Mesendoderm (in vitro differentiated cells): ENCODE measurements at regions not wholly inside any gene's neighbourhood (a gene's known extent, or its start where the extent isn't known, plus 50 kb on each side); places are given as distances from the start of the nearest gene placed in this dataset.
"Not testable (repeated sequence)": the region's sequence is repeated elsewhere in the genome, so short reads cannot be mapped to it uniquely, and the experiment has no call there.

Experiments
- DNase-seq: peaks from one replicate; pipeline ENCODE4 v3.0.0; 2013
- H2AK5ac ChIP-seq: 2 replicates; pipeline ENCODE4 v1.6.1; 2013; ENCODE audit warnings: low read length, inconsistent platforms
- H2BK120ac ChIP-seq: 2 replicates; pipeline ENCODE4 v1.6.1; 2013; ENCODE audit warnings: low read depth, mild to moderate bottlenecking, low read length, moderate library complexity, mixed read lengths
- H2BK15ac ChIP-seq: replicated peaks from 2 replicates; pipeline ENCODE4 v1.6.1; 2013; ENCODE audit warnings: low read depth, mild to moderate bottlenecking, moderate library complexity
- H2BK5ac ChIP-seq: 2 replicates; pipeline ENCODE4 v1.6.1; 2013; ENCODE audit warnings: low read length, inconsistent platforms
- H3K18ac ChIP-seq: 2 replicates; pipeline ENCODE4 v1.6.1; 2013; ENCODE audit warnings: mild to moderate bottlenecking, low read length, mixed read lengths
- H3K23ac ChIP-seq: one replicate; pipeline ENCODE4 v1.6.1; 2013; ENCODE audit warnings: low read length
- H3K27ac ChIP-seq: 2 replicates; pipeline ENCODE4 v1.5.1; 2013; ENCODE audit warnings: low read depth, mild to moderate bottlenecking, inconsistent platforms, low read length, moderate library complexity
- H3K27me3 ChIP-seq: 2 replicates; pipeline ENCODE4 v1.6.1; 2013; ENCODE audit warnings: low read length, control low read depth, mild to moderate bottlenecking, inconsistent platforms; ENCODE audit not compliant: insufficient read depth, poor library complexity
- H3K36me3 ChIP-seq: 2 replicates; pipeline ENCODE4 v1.6.1; 2013; ENCODE audit warnings: low read length, inconsistent platforms; ENCODE audit not compliant: control insufficient read depth, insufficient read depth
- H3K4ac ChIP-seq: one replicate; pipeline ENCODE4 v1.6.1; 2013; ENCODE audit warnings: low read depth, mild to moderate bottlenecking, low read length, moderate library complexity
- H3K4me1 ChIP-seq: 2 replicates; pipeline ENCODE4 v1.6.1; 2013; ENCODE audit warnings: low read depth, low read length, inconsistent platforms; ENCODE audit not compliant: control insufficient read depth
- H3K4me2 ChIP-seq: 2 replicates; pipeline ENCODE4 v1.6.1; 2013; ENCODE audit warnings: low read length
- H3K4me3 ChIP-seq: 2 replicates; pipeline ENCODE4 v1.5.1; 2013; ENCODE audit warnings: mild to moderate bottlenecking, low read length
- H3K56ac ChIP-seq: one replicate; pipeline ENCODE4 v1.6.1; 2013; ENCODE audit warnings: low read length
- H3K79me1 ChIP-seq: 2 replicates; pipeline ENCODE4 v1.6.1; 2013; ENCODE audit warnings: low read length, inconsistent platforms
- H3K79me2 ChIP-seq: 2 replicates; pipeline ENCODE4 v1.6.1; 2013; ENCODE audit warnings: mild to moderate bottlenecking, low read length; ENCODE audit not compliant: control insufficient read depth, insufficient read depth
- H3K9ac ChIP-seq: 2 replicates; pipeline ENCODE4 v1.6.1; 2013; ENCODE audit warnings: low read length, inconsistent platforms
- H4K5ac ChIP-seq: one replicate; pipeline ENCODE4 v1.6.1; 2013; ENCODE audit warnings: low read length
- H4K8ac ChIP-seq: one replicate; pipeline ENCODE4 v1.6.1; 2013; ENCODE audit warnings: low read depth, mild to moderate bottlenecking, control low read depth, low read length, moderate library complexity
- WGBS: extraction: QIAGEN DNeasy Blood & Tissue Kit; methylation state at CpG from one replicate; pipeline ENCODE4 v1.1.7; 2013; ENCODE audit warnings: low lambda C conversion rate, missing lambda C conversion rate; ENCODE audit not compliant: insufficient coverage; ENCODE audit errors: extremely low coverage; 5-methylcytosine and 5-hydroxymethylcytosine counted together

DNA sequence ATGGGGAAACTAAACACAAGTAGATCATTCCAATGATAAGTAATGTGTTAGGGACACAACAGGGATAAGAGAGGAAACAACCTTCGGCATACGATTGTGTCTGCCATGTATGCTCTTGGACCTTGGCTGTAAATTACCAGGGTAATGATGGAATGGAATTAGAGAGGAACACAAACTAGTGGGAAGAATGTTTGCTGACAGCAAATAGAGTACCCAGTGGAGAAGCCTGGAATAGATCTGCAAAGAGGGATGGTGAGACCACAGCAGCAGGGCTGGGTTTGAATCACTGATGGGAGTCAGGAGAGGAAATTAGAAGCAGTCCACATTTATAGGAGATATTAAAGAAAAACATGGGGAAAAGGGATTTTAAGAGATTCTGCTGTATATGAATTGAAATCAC is 172.8 kb downstream of the LRIG3 start:
- no peak overlapping the region for H2AK5ac ChIP-seq
- H3K9ac ChIP-seq = no peak overlapping the region
- H3K36me3 ChIP-seq = no peaks in the 10 kb centered on the region
- no peak overlapping the region for H3K4ac ChIP-seq
- no peak overlapping the region for H2BK5ac ChIP-seq
- H3K4me2 ChIP-seq = no peak overlapping the region
- no CpG with 5 or more reads among the region's 2 CpGs for whole genome bisulfite sequencing
- H3K27me3 ChIP-seq = no peaks in the 10 kb centered on the region
- no peak overlapping the region for H2BK15ac ChIP-seq
- no peak overlapping the region for H3K23ac ChIP-seq
- H3K4me1 ChIP-seq = no peaks in the 10 kb centered on the region
- no peak overlapping the region for H4K8ac ChIP-seq
- H2BK120ac ChIP-seq = no peak overlapping the region
- H3K4me3 ChIP-seq = no peak overlapping the region
- no peak overlapping the region for H3K27ac ChIP-seq
- H3K79me2 ChIP-seq = no peaks in the 10 kb centered on the region
- no peak overlapping the region for H3K18ac ChIP-seq
- DNase-seq = no peak
- no peaks in the 10 kb centered on the region for H3K79me1 ChIP-seq
- H3K56ac ChIP-seq = no peak overlapping the region
- H4K5ac ChIP-seq = no peak overlapping the region

DNA sequence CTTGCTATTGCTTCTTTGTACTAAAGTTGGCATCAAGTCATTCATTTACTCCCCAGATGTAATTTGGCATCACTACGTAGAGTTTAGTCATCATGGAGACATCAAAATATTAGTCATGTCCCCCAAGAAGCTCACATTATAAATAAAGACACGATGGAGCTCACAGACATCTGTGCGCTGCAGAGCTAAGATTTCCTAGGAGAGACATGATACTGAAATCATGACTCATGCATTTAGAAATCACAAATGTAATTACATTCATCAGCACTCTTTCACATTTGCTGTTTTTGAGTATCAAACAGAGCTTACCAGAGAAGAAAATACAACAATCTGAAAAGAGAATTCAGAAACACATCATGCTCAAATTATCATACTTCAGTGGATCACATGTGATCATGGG is 169.8 kb downstream of the LRIG3 start:
- no peaks in the 10 kb centered on the region for H3K27me3 ChIP-seq
- H4K5ac ChIP-seq = no peak overlapping the region
- no peak overlapping the region for H2AK5ac ChIP-seq
- H2BK120ac ChIP-seq = no peak overlapping the region
- H3K27ac ChIP-seq = no peak overlapping the region
- no peak overlapping the region for H2BK15ac ChIP-seq
- H3K56ac ChIP-seq = no peak overlapping the region
- no peak overlapping the region for H2BK5ac ChIP-seq
- H3K36me3 ChIP-seq = no peaks in the 10 kb centered on the region
- H3K18ac ChIP-seq = no peak overlapping the region
- H3K4ac ChIP-seq = no peak overlapping the region
- DNase-seq = no peak
- H3K4me2 ChIP-seq = no peak overlapping the region
- no peaks in the 10 kb centered on the region for H3K4me1 ChIP-seq
- H3K23ac ChIP-seq = no peak overlapping the region
- H3K9ac ChIP-seq = no peak overlapping the region
- H4K8ac ChIP-seq = no peak overlapping the region
- no peak overlapping the region for H3K4me3 ChIP-seq
- no peaks in the 10 kb centered on the region for H3K79me2 ChIP-seq
- H3K79me1 ChIP-seq = no peaks in the 10 kb centered on the region
- no CpG with 5 or more reads among the region's 3 CpGs for WGBS

GRCh38 chr12:58757422-58757821 is 162.9 kb downstream of the LRIG3 start:
- H2AK5ac ChIP-seq = no peak overlapping the region
- WGBS = no CpG with 5 or more reads among the region's 7 CpGs
- H3K4me2 ChIP-seq = no peak overlapping the region
- H3K27ac ChIP-seq = no peak overlapping the region
- no peak overlapping the region for H3K4ac ChIP-seq
- H3K27me3 ChIP-seq = no peaks in the 10 kb centered on the region
- no peak overlapping the region for H2BK15ac ChIP-seq
- H2BK5ac ChIP-seq = no peak overlapping the region
- no peak overlapping the region for H4K5ac ChIP-seq
- H3K4me3 ChIP-seq = no peak overlapping the region
- H3K56ac ChIP-seq = no peak overlapping the region
- H3K79me1 ChIP-seq = no peaks in the 10 kb centered on the region
- DNase-seq = no peak
- H3K23ac ChIP-seq = no peak overlapping the region
- no peak overlapping the region for H4K8ac ChIP-seq
- H3K79me2 ChIP-seq = no peaks in the 10 kb centered on the region
- H3K4me1 ChIP-seq = no peaks in the 10 kb centered on the region
- H2BK120ac ChIP-seq = no peak overlapping the region
- no peaks in the 10 kb centered on the region for H3K36me3 ChIP-seq
- H3K9ac ChIP-seq = no peak overlapping the region
- no peak overlapping the region for H3K18ac ChIP-seq

DNA sequence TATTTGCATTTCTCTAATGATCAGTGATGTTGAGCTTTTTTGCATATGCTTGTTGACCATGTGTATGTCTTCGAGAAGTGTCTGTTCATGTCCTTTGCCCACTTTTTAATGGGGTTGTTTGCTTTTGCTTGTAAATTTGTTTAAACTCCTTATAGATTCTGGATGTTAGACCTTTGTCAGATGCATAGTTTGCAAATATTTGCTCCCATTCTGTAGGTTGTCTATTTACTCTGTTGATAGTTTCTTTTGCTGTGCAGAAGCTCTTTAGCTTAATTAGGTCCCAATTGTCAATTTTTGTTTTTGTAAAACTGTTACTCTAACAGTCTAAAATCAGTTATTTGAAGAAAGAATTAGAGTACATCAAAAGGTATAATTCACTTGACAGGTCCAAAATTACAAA is 160.6 kb downstream of the LRIG3 start:
- H3K56ac ChIP-seq, H2BK5ac ChIP-seq, H3K36me3 ChIP-seq, H3K79me2 ChIP-seq, H4K5ac ChIP-seq, H3K27ac ChIP-seq, H3K4me1 ChIP-seq, H2BK120ac ChIP-seq, H2BK15ac ChIP-seq, H4K8ac ChIP-seq, DNase-seq, H3K4me3 ChIP-seq, H3K27me3 ChIP-seq, H3K18ac ChIP-seq, H3K4me2 ChIP-seq, H3K23ac ChIP-seq, H2AK5ac ChIP-seq, H3K4ac ChIP-seq, H3K9ac ChIP-seq, H3K79me1 ChIP-seq: not testable (repeated sequence)
- WGBS = no CpG with 5 or more reads among the region's 1 CpG

GRCh38 chr12:58761308-58761707 is 159.0 kb downstream of the LRIG3 start:
- H4K5ac ChIP-seq = no peak overlapping the region
- no peak overlapping the region for H3K4me3 ChIP-seq
- H3K18ac ChIP-seq = no peak overlapping the region
- no peak overlapping the region for H2BK120ac ChIP-seq
- WGBS = no CpG with 5 or more reads among the region's 1 CpG
- no peak overlapping the region for H2AK5ac ChIP-seq
- no peaks in the 10 kb centered on the region for H3K4me1 ChIP-seq
- DNase-seq = no peak
- no peaks in the 10 kb centered on the region for H3K27me3 ChIP-seq
- no peak overlapping the region for H3K56ac ChIP-seq
- no peak overlapping the region for H3K27ac ChIP-seq
- H2BK15ac ChIP-seq = no peak overlapping the region
- H3K4ac ChIP-seq = no peak overlapping the region
- no peaks in the 10 kb centered on the region for H3K36me3 ChIP-seq
- no peak overlapping the region for H4K8ac ChIP-seq
- no peak overlapping the region for H3K23ac ChIP-seq
- no peak overlapping the region for H3K4me2 ChIP-seq
- H2BK5ac ChIP-seq = no peak overlapping the region
- H3K79me2 ChIP-seq = no peaks in the 10 kb centered on the region
- H3K9ac ChIP-seq = no peak overlapping the region
- no peaks in the 10 kb centered on the region for H3K79me1 ChIP-seq

- DNase-seq = no peak
- Histone ChIP-seq H2AK5ac (no peak overlapping the region), H2BK15ac (no peak overlapping the region), H3K27ac (no peak overlapping the region), H2BK5ac (no peak overlapping the region), H4K8ac (no peak overlapping the region), H4K5ac (no peak overlapping the region), H3K79me1 (no peaks in the 10 kb centered on the region), H3K36me3 (no peaks in the 10 kb centered on the region), H3K9ac (no peak overlapping the region), H3K56ac (no peak overlapping the region), H3K4me1 (no peaks in the 10 kb centered on the region), H3K18ac (no peak overlapping the region), H3K79me2 (no peaks in the 10 kb centered on the region), H3K27me3 (no peaks in the 10 kb centered on the region), H2BK120ac (no peak overlapping the region), H3K4ac (no peak overlapping the region), H3K4me3 (no peak overlapping the region), H3K23ac (no peak overlapping the region), H3K4me2 (no peak overlapping the region)
- no CpG with 5 or more reads among the region's 6 CpGs for WGBS
These were observed 156.0 kb downstream of the LRIG3 start for GRCh38 chr12:58764100-58764953.
